ENCODE measurements at regions not wholly inside any gene's neighbourhood (a gene's known extent, or its start where the extent isn't known, plus 50 kb on each side); places are given as distances from the start of the nearest gene placed in this dataset.
"Not testable (repeated sequence)": the region's sequence is repeated elsewhere in the genome, so short reads cannot be mapped to it uniquely, and the experiment has no call there.

GRCh38 chr4:45248106-45248505 lies 521.8 kb upstream of the GNPDA2 start:
- DNase-seq (ENCODE audit: low read depth, low spot score) = not testable (repeated sequence)

GRCh38 chr4:45241976-45242375 lies 515.6 kb upstream of the GNPDA2 start:
- DNase-seq (ENCODE audit: low read depth, low spot score) = no peak

GRCh38 chr4:45229206-45229605 lies 502.9 kb upstream of the GNPDA2 start:
- no peak for DNase-seq (ENCODE audit: low read depth, low spot score)

GRCh38 chr4:45215976-45216542 lies 489.7 kb upstream of the GNPDA2 start:
- DNase-seq (ENCODE audit: low read depth, low spot score) = no peak

- DNase-seq (ENCODE audit: low read depth, low spot score) = not testable (repeated sequence)
These were observed 482.1 kb upstream of the GNPDA2 start for GRCh38 chr4:45208476-45208875.

- not testable (repeated sequence) for DNase-seq (ENCODE audit: low read depth, low spot score)
These were observed 481.5 kb upstream of the GNPDA2 start for GRCh38 chr4:45207864-45208331.

GRCh38 chr4:45207241-45207863 lies 481.0 kb upstream of the GNPDA2 start:
- DNase-seq (ENCODE audit: low read depth, low spot score) = not testable (repeated sequence)

GRCh38 chr4:45199736-45200135 lies 473.4 kb upstream of the GNPDA2 start:
- no peak for DNase-seq (ENCODE audit: low read depth, low spot score)

GRCh38 chr4:45188501-45188900 lies 462.1 kb upstream of the GNPDA2 start:
- DNase-seq (ENCODE audit: low read depth, low spot score) = no peak

GRCh38 chr4:45186249-45186648 lies 459.9 kb upstream of the GNPDA2 start:
- DNase-seq (ENCODE audit: low read depth, low spot score) = no peak

- DNase-seq (ENCODE audit: low read depth, low spot score) = no peak
These were observed 457.5 kb upstream of the GNPDA2 start for GRCh38 chr4:45183905-45184304.

- DNase-seq (ENCODE audit: low read depth, low spot score) = no peak
These were observed 446.3 kb upstream of the GNPDA2 start for GRCh38 chr4:45172636-45173035.

- no peak for DNase-seq (ENCODE audit: low read depth, low spot score)
These were observed 434.6 kb upstream of the GNPDA2 start for GRCh38 chr4:45160951-45161350.

- DNase-seq (ENCODE audit: low read depth, low spot score) = peak; percentile 41
These were observed 428.9 kb upstream of the GNPDA2 start for GRCh38 chr4:45155081-45155777.

- DNase-seq (ENCODE audit: low read depth, low spot score) = peak; percentile 31
These were observed 421.5 kb upstream of the GNPDA2 start for GRCh38 chr4:45147866-45148265.

- no peak for DNase-seq (ENCODE audit: low read depth, low spot score)
These were observed 404.7 kb upstream of the GNPDA2 start for GRCh38 chr4:45131020-45131419.

GRCh38 chr4:45122406-45122805 lies 396.1 kb upstream of the GNPDA2 start:
- DNase-seq (ENCODE audit: low read depth, low spot score) = no peak

- no peak for DNase-seq (ENCODE audit: low read depth, low spot score)
These were observed 395.1 kb upstream of the GNPDA2 start for GRCh38 chr4:45121426-45121975.

GRCh38 chr4:45120163-45120562 lies 393.8 kb upstream of the GNPDA2 start:
- DNase-seq (ENCODE audit: low read depth, low spot score) = no peak

GRCh38 chr4:45119376-45119775 lies 393.0 kb upstream of the GNPDA2 start:
- DNase-seq (ENCODE audit: low read depth, low spot score) = no peak

GRCh38 chr4:45102716-45103115 lies 376.4 kb upstream of the GNPDA2 start:
- DNase-seq (ENCODE audit: low read depth, low spot score) = peak; percentile 2

GRCh38 chr4:45100956-45101818 lies 374.8 kb upstream of the GNPDA2 start:
- DNase-seq (ENCODE audit: low read depth, low spot score) = peak; percentile 14

Data from astrocyte of the hippocampus (primary cell).